HEK293 (cell line): ENCODE measurements at regions not wholly inside any gene's neighbourhood (a gene's known extent, or its start where the extent isn't known, plus 50 kb on each side); places are given as distances from the start of the nearest gene placed in this dataset.

Experiments
- CTCF ChIP-seq: fragments of 450-650 bp; formaldehyde crosslinking; IDR thresholded peaks from 2 replicates; pipeline ENCODE4 v1.5.1; 2016; ENCODE audit warnings: missing biosample characterization, missing genetic modification characterization
- REST ChIP-seq: fragments of 450-650 bp; formaldehyde crosslinking; IDR thresholded peaks from 2 replicates; pipeline ENCODE4 v1.5.1; 2016; ENCODE audit warnings: missing biosample characterization, missing genetic modification characterization
- ZBTB8A ChIP-seq: fragments of 450-650 bp; formaldehyde crosslinking; IDR thresholded peaks from 2 replicates; pipeline ENCODE4 v1.5.1; 2016; ENCODE audit warnings: missing biosample characterization, missing genetic modification characterization
- ZNF274 ChIP-seq, 2 experiments: fragments of 200-500 bp in 1 of 2; fragments of 450-650 bp in 1 of 2; sonication (Bioruptor generic) in 1 of 2; formaldehyde crosslinking in 1 of 2; IDR thresholded peaks; 2 replicates each; pipeline versions ENCODE4 v1.5.1 to v1.6.1; 2014 to 2016; ENCODE audit warnings: borderline replicate concordance in 1 of 2, inconsistent platforms in 1 of 2, low read length in 1 of 2, missing biosample characterization in 1 of 2, missing genetic modification characterization in 1 of 2
- ZNF324 ChIP-seq: fragments of 450-650 bp; formaldehyde crosslinking; IDR thresholded peaks from 2 replicates; pipeline ENCODE4 v1.5.1; 2016; ENCODE audit warnings: missing biosample characterization, missing genetic modification characterization
- ZNF621 ChIP-seq: fragments of 450-650 bp; formaldehyde crosslinking; IDR thresholded peaks from 2 replicates; pipeline ENCODE4 v1.5.1; 2017; ENCODE audit warnings: missing biosample characterization, missing genetic modification characterization
- ZSCAN30 ChIP-seq: fragments of 450-650 bp; IDR thresholded peaks from 2 replicates; pipeline ENCODE4 v1.5.1; 2018; ENCODE audit warnings: missing biosample characterization, mild to moderate bottlenecking, missing genetic modification characterization, moderate library complexity
- TF ChIP-seq, protein P1 (sequence below): IDR thresholded peaks from 2 replicates; pipeline ENCODE4 v1.6.1; 2011; ENCODE audit warnings: mild to moderate bottlenecking, low read depth, low read length, borderline replicate concordance

DNA sequence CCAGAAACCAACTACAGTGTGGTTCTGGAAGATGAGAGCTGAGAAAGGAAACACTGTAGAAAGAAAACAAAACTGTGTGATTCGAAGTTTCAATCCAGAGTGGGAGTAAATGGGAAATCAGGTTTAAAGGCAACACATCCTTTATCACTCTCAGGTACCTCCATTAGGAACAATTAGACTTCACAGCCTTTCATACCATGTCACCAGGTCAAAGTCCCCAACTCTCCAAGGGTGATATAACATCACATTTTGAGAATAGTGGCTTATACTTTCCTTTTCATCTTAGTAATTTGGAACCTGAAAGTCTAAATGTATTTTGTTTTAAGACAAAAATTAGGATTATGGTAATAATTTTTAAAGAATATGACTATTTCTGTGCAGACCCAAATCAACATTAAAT, 194.9 kb upstream of the WWC1 start:
- TF ChIP-seq REST (tag by site-specific recombination): no peak
- no peak for TF ChIP-seq ZNF274 (IDR thresholded peaks at IDR 0.05; ENCODE audit: low read length)
- TF ChIP-seq ZNF274 (tag by site-specific recombination; IDR thresholded peaks at IDR 0.05; ENCODE audit: borderline replicate concordance): no peak
- TF ChIP-seq, protein P1, sequence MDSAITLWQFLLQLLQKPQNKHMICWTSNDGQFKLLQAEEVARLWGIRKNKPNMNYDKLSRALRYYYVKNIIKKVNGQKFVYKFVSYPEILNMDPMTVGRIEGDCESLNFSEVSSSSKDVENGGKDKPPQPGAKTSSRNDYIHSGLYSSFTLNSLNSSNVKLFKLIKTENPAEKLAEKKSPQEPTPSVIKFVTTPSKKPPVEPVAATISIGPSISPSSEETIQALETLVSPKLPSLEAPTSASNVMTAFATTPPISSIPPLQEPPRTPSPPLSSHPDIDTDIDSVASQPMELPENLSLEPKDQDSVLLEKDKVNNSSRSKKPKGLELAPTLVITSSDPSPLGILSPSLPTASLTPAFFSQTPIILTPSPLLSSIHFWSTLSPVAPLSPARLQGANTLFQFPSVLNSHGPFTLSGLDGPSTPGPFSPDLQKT: no peak
- TF ChIP-seq ZNF324 (tag by site-specific recombination): no peak
- no peak for TF ChIP-seq ZNF621 (tag by site-specific recombination)
- no peak for TF ChIP-seq CTCF (tag by site-specific recombination)
- no peak for TF ChIP-seq ZSCAN30 (tag by site-specific recombination)
- no peak for TF ChIP-seq ZBTB8A (tag by site-specific recombination)
